DOHH2 (cell line): ENCODE measurements at regions not wholly inside any gene's neighbourhood (a gene's known extent, or its start where the extent isn't known, plus 50 kb on each side); places are given as distances from the start of the nearest gene placed in this dataset.
A peak's percentile ranks its signal among the peaks of the same experiment; 100 is the strongest.

Experiments used
- H3F3A ChIP-seq: fragments of 200-600 bp; sonication (generic), shearing (Covaris generic); 2 replicates; pipeline ENCODE4 v1.6.0; 2016; ENCODE audit warnings: antibody characterized with exemption, mild to moderate bottlenecking; ENCODE audit not compliant: control insufficient read depth, insufficient read depth
- H3K27ac ChIP-seq: fragments of 200-600 bp; sonication (generic); 2 replicates; pipeline ENCODE4 v1.5.1; 2014; ENCODE audit warnings: low read depth, mild to moderate bottlenecking, low read length, moderate library complexity
- H3K27me3 ChIP-seq: fragments of 200-600 bp; sonication (generic); 2 replicates; pipeline ENCODE4 v1.6.1; 2014; ENCODE audit warnings: mild to moderate bottlenecking, low read length, mixed read lengths; ENCODE audit not compliant: control insufficient read depth
- H3K36me3 ChIP-seq: fragments of 200-600 bp; sonication (generic); 2 replicates; pipeline ENCODE4 v1.6.1; 2014; ENCODE audit warnings: mild to moderate bottlenecking, low read length, moderate library complexity, mixed read lengths; ENCODE audit not compliant: control insufficient read depth
- H3K4me1 ChIP-seq: fragments of 200-600 bp; sonication (generic); 2 replicates; pipeline ENCODE4 v1.6.1; 2014; ENCODE audit warnings: mild to moderate bottlenecking, low read length, mixed read lengths; ENCODE audit not compliant: control insufficient read depth
- H3K4me2 ChIP-seq: fragments of 200-600 bp; sonication (generic); 2 replicates; pipeline ENCODE4 v1.6.0; 2014; ENCODE audit warnings: mild to moderate bottlenecking, low read length, moderate library complexity
- H3K4me3 ChIP-seq: fragments of 200-600 bp; sonication (generic); 2 replicates; pipeline ENCODE4 v1.5.1; 2014; ENCODE audit warnings: mild to moderate bottlenecking, low read length, mixed read lengths
- H3K79me2 ChIP-seq: fragments of 200-600 bp; sonication (generic); 2 replicates; pipeline ENCODE4 v1.6.1; 2014; ENCODE audit warnings: mild to moderate bottlenecking, low read length, mixed read lengths; ENCODE audit not compliant: control insufficient read depth
- H3K9me2 ChIP-seq: fragments of 200-600 bp; sonication (generic); replicated peaks from 2 replicates; pipeline ENCODE4 v1.6.1; 2014; ENCODE audit warnings: mild to moderate bottlenecking, low read length, mixed read lengths; ENCODE audit not compliant: control insufficient read depth
- H3K9me3 ChIP-seq: fragments of 200-600 bp; sonication (generic); 2 replicates; pipeline ENCODE4 v1.6.1; 2014; ENCODE audit warnings: antibody characterized with exemption, low read length, mixed read lengths; ENCODE audit not compliant: control insufficient read depth, insufficient read depth
- H4K20me1 ChIP-seq: fragments of 200-600 bp; sonication (generic); 2 replicates; pipeline ENCODE4 v1.6.0; 2014; ENCODE audit warnings: low read depth, mild to moderate bottlenecking, antibody characterized with exemption, low read length, moderate library complexity; ENCODE audit not compliant: control insufficient read depth, insufficient read depth
- EZH2phosphoT487 ChIP-seq: fragments of 200-600 bp; sonication (generic); IDR thresholded peaks from 2 replicates; pipeline ENCODE4 v1.6.1; 2017; ENCODE audit warnings: borderline replicate concordance, mild to moderate bottlenecking, antibody characterized with exemption, low read length, moderate library complexity, mixed read lengths
- TF ChIP-seq, protein P1 (sequence below): fragments of 200-600 bp; sonication (generic); IDR thresholded peaks from one replicate; pipeline ENCODE4 v1.5.1; 2014; ENCODE audit warnings: antibody characterized with exemption, mild to moderate bottlenecking, low read depth, low read length; ENCODE audit not compliant: poor library complexity, severe bottlenecking

DNA sequence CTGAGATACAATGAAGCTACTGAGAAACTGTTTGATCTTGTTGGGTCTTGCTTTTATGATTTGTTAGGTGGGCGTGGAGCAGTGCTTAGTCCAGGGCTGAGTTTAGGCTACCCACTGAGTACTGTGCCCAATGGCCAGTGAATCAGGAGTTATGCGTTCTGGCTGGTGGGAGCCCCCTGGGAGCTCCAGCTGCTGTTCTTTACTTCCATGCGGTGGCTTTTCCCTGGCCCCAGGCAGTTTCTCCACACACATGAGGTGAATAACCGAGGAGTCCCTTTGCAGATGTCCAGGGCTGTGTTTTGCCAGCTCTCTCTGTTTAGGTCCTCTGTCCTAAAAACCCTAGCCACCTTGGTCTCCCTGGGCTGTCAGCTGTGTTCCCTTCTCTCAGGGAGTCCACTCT lies 106.5 kb downstream of the KLF13 start:
- peaks cover 48% of the 10 kb centered on the region for H3K4me1 ChIP-seq
- no peak overlapping the region for H3K4me3 ChIP-seq
- no peaks in the 10 kb centered on the region for H3K9me3 ChIP-seq
- no peaks in the 10 kb centered on the region for H4K20me1 ChIP-seq
- no peaks in the 10 kb centered on the region for H3K27me3 ChIP-seq
- H3K9me2 ChIP-seq, result no peaks in the 10 kb centered on the region
- no peaks in the 10 kb centered on the region for H3K79me2 ChIP-seq
- no peak overlapping the region for H3K4me2 ChIP-seq
- no peaks in the 10 kb centered on the region for H3K36me3 ChIP-seq
- peaks cover 8% of the 10 kb centered on the region for H3F3A ChIP-seq
- H3K27ac ChIP-seq, result no peak overlapping the region
- TF ChIP-seq, protein P1, sequence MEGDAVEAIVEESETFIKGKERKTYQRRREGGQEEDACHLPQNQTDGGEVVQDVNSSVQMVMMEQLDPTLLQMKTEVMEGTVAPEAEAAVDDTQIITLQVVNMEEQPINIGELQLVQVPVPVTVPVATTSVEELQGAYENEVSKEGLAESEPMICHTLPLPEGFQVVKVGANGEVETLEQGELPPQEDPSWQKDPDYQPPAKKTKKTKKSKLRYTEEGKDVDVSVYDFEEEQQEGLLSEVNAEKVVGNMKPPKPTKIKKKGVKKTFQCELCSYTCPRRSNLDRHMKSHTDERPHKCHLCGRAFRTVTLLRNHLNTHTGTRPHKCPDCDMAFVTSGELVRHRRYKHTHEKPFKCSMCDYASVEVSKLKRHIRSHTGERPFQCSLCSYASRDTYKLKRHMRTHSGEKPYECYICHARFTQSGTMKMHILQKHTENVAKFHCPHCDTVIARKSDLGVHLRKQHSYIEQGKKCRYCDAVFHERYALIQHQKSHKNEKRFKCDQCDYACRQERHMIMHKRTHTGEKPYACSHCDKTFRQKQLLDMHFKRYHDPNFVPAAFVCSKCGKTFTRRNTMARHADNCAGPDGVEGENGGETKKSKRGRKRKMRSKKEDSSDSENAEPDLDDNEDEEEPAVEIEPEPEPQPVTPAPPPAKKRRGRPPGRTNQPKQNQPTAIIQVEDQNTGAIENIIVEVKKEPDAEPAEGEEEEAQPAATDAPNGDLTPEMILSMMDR, result no peak
- no peak for TF ChIP-seq EZH2phosphoT487

DNA sequence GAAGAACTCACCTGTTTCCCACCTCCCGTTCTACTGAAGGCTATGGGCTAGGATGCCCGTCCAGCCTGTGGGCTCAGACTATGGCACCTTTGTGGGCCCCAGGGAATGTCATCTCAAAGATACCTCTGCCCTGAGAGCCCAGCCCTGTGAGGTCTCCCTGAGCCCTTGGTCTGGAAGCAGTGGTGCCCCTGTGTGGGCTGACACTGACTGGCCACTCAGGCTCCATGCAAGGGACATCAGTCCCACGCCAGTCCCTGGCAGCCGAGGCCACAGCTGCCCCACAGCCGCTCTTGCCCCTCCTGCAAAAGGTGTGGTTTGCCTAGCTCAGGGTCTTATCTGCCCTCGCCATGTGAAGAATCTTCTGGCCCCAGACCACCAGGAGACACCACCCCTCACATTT lies 106.9 kb downstream of the KLF13 start:
- Histone ChIP-seq H4K20me1 (no peaks in the 10 kb centered on the region), H3K27me3 (no peaks in the 10 kb centered on the region), H3K4me3 (no peak overlapping the region), H3K4me2 (no peak overlapping the region), H3K4me1 (peaks cover 52% of the 10 kb centered on the region), H3K79me2 (no peaks in the 10 kb centered on the region), H3K27ac (no peak overlapping the region), H3K9me2 (no peaks in the 10 kb centered on the region), H3K36me3 (no peaks in the 10 kb centered on the region), H3K9me3 (no peaks in the 10 kb centered on the region), H3F3A (peaks cover 8% of the 10 kb centered on the region)
- TF ChIP-seq EZH2phosphoT487, result no peak
- TF ChIP-seq, protein P1, result no peak

DNA sequence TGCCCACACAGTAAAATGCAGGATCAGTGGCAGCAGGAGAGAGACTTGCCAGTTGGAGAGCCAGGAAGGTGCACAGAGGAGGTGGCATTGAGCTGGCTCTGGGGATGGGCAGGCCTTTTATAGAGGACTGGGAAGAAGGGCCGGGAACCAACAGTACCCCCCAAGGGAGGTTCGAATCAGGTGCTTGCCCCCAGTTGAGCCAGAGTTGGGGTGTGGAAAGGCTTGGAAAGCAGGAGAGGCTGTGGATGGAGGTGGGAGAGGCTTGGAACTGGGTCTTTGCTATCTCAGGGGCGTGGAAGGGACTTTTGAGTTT lies 107.6 kb downstream of the KLF13 start:
- Histone ChIP-seq H3K9me2 (no peaks in the 10 kb centered on the region), H3K79me2 (no peaks in the 10 kb centered on the region), H3K4me1 (peaks cover 59% of the 10 kb centered on the region), H4K20me1 (no peaks in the 10 kb centered on the region), H3K36me3 (no peaks in the 10 kb centered on the region), H3K4me2 (peak overlapping the region; percentile 98), H3F3A (peaks cover 8% of the 10 kb centered on the region), H3K27ac (peak overlapping the region; percentile 96), H3K4me3 (peak overlapping the region; percentile 74), H3K27me3 (no peaks in the 10 kb centered on the region), H3K9me3 (no peaks in the 10 kb centered on the region)
- TF ChIP-seq EZH2phosphoT487, result no peak
- TF ChIP-seq, protein P1, result no peak
